22Rv1 (cell line): ENCODE measurements at regions not wholly inside any gene's neighbourhood (a gene's known extent, or its start where the extent isn't known, plus 50 kb on each side); places are given as distances from the start of the nearest gene placed in this dataset.

Experiments
- CTCF ChIP-seq: fragments of 450-650 bp; IDR thresholded peaks from 2 replicates; pipeline ENCODE4 v1.5.1; 2017; ENCODE audit warnings: mild to moderate bottlenecking
- ZFX ChIP-seq: fragments of 450-650 bp; IDR thresholded peaks from 2 replicates; pipeline ENCODE4 v1.6.1; 2017; ENCODE audit warnings: antibody characterized with exemption, borderline replicate concordance

- no peak for TF ChIP-seq CTCF
- TF ChIP-seq ZFX = no peak
Measured at GRCh38 chr3:94413336-94414108, 350.7 kb downstream of the NSUN3 start.
